D721Med (cell line): ENCODE measurements at regions not wholly inside any gene's neighbourhood (a gene's known extent, or its start where the extent isn't known, plus 50 kb on each side); places are given as distances from the start of the nearest gene placed in this dataset.
"Not testable (repeated sequence)": the region's sequence is repeated elsewhere in the genome, so short reads cannot be mapped to it uniquely, and the experiment has no call there.

Source experiments
- DNase-seq: peaks from one replicate; pipeline ENCODE4 v3.0.0; 2011; ENCODE audit warnings: low spot score; ENCODE audit not compliant: insufficient read length
- FAIRE-seq: peaks from 2 replicates; lab custom pipeline; 2011; peaks lifted over from hg19 to GRCh38; lab: Jason Lieb, UNC
- TF ChIP-seq, protein P1 (sequence below): IDR thresholded peaks from 2 replicates; pipeline ENCODE4 v1.5.1; 2012; ENCODE audit warnings: mild to moderate bottlenecking, control low read depth; ENCODE audit not compliant: insufficient read depth; ENCODE audit errors: missing control alignments

DNA sequence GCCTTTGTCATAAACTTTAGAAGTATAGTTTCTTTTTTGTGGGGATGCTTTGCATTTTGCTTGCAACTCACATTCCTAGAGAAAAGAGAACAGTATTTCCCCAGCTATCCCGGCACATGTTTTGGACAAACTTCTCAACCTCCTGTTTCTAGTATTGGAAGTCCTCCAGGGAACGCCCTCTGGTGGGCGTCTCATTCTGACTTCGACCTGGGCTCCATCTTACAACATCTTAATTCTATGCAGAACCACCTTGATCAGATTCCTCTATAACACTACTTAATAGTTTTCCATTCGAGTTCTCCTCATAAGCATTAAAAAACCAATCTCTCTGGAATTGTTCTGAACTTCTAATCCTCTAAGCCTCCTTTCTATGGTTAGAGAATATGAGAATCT lies 139.5 kb upstream of the FZD8 start:
- DNase-seq = no peak
- TF ChIP-seq, protein P1, sequence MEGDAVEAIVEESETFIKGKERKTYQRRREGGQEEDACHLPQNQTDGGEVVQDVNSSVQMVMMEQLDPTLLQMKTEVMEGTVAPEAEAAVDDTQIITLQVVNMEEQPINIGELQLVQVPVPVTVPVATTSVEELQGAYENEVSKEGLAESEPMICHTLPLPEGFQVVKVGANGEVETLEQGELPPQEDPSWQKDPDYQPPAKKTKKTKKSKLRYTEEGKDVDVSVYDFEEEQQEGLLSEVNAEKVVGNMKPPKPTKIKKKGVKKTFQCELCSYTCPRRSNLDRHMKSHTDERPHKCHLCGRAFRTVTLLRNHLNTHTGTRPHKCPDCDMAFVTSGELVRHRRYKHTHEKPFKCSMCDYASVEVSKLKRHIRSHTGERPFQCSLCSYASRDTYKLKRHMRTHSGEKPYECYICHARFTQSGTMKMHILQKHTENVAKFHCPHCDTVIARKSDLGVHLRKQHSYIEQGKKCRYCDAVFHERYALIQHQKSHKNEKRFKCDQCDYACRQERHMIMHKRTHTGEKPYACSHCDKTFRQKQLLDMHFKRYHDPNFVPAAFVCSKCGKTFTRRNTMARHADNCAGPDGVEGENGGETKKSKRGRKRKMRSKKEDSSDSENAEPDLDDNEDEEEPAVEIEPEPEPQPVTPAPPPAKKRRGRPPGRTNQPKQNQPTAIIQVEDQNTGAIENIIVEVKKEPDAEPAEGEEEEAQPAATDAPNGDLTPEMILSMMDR = peak; percentile 7
- no peak for FAIRE-seq

DNA sequence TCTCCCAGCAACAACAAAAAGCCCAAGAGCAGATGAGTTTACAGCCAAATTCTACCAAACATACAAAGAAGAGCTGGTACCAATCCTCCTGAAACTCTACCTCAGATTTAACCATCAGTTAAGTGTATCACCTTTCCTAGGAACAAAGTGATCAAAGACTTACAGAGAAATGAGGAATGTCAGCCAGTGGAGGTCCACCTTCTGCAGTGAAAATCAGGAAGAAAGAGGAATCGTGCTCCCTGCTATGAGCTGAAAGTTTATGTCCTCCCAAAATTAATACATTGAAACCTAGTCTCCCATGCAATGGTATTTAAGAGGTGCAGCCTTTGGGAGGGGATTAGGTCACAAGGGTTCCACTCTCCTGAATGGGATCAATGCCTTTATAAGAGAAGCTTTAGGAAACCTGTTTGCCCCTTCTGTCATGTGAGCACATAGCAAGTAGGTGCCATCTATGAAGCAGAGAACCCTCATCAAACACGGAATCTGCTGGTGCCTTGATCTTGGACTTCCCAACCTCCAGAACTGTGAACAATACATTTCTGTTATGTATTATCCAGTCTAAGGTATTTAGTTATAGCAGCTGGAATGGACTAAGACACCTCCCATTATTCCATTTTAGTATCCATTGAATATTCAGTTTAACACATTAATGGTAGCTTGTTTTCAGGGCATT lies 139.0 kb upstream of the FZD8 start:
- no peak for FAIRE-seq
- TF ChIP-seq, protein P1 = no peak
- no peak for DNase-seq

DNA sequence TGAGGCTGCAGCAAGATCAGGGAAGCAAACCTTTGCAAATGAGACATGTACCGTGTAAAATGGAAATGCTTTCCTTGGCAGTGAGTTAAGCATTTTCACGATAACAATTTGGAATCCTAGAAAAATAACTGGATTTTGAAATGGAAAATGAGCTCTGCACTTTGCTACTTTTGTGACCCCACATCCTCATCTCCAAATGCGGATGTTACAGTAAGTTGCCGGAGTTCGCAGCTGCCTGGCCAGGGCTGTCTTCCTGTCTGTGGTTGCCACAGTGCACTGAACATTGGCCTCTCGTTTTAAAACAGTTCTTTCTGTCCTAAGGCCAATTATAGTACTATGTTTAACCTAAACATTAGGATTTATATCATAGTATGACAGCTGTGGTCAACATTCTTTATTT lies 136.2 kb upstream of the FZD8 start:
- DNase-seq = no peak

DNA sequence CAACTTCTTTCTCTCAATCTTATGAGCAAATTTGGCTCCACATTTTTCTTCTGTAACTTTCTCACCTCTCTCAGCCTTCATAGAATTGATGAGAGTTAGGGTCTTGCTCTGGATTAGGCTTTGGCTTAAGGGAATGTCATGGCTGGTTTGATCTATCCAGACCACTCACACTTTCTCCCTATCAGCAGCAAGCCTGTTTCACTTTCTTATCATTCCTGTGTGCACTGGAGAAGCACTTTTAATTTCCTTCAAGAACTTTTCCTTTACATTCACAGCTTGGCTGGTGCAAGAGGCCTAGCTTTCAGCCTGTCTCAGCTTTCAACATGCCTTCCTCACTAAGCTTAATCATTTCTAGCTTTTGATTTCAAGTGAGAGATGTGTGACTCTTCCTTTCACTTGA lies 134.5 kb upstream of the FZD8 start:
- not testable (repeated sequence) for FAIRE-seq, DNase-seq

More for the DNA sequence above, 136.2 kb upstream of the FZD8 start:
- FAIRE-seq = no peak
- TF ChIP-seq, protein P1 = no peak

DNA sequence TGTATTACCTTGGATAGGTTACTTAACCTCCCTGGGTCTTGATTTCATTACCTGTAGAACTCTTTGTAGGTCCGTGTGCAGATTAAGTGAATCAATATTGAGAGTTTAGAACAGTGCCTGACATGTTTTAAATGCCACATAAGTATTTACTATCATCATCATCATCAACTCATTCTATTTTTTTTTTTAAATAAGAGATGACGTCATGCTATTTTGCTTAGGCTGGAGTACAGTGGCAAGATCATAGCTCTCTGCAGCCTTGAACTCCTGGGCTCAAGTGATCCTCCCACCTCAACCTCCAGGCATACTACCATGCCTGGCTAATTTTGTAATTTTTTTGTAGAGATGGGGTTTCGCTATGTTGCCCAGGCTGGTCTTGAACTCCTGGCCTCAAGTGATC lies 132.0 kb upstream of the FZD8 start:
- FAIRE-seq = no peak
- no peak for DNase-seq
- TF ChIP-seq, protein P1 = no peak

DNA sequence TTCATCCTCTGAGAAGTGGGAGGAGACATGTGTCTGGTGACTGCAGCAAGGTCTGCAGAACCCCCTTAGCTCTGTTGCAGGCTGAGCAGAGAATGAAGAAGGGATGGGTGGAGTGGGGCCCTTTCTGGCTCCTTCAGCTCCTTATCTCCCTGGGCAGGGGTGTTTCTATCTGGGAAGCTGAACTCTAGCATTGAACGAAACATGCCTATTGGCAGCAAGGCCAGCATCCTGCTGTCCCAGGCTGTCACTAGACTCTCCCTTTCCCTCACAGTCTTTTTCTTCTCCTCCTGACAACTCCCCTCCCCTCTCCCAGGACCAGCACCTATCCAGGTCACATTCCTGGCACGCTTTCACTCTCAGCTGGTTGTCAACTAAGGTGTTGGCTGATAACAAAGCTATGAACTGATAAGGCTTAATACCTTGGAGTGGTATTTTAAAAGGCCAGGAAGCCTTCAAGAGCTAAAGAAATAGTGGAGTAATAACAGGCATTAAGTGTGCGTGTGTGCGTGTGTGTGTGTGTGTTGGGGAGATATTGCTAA lies 128.8 kb upstream of the FZD8 start:
- TF ChIP-seq, protein P1 = no peak
- no peak for DNase-seq
- FAIRE-seq = no peak

DNA sequence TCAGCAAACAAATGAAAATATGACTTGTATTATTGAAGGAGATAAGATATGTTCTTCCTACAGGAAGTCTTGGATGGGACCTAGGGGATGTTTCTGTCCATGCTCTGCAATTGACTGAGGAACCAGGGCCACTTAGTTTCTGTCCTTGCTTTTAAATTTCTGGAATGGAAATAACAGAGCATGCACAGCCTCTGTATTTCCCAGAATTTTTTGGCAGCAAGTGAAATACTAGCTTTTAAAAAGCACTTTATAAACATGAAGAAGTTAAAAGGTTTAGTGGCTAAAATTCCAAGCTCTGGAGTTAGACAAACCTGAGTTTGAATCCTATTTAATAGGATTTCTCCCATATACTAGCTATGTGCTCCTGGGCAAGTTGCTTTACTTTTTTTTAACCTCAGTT lies 127.7 kb upstream of the FZD8 start:
- no peak for FAIRE-seq
- no peak for DNase-seq
- TF ChIP-seq, protein P1 = no peak

DNA sequence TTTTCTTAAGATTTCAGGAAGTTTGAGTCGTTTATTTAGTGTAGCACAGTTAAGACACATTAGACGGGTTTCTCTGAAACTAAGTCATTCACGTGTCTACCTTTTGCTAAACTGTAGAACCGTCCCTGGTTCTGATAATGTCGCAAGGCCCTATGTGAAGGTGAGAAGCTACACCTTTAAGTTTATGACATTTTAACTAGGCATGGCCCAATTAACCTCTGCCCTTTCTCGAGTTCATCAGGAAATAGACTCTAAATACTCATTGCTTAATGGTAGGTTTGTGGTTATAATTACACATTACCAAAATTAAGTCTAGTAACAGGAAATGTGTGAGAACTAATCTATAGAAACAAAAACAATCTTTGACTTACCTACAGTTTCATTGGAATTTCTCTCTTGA lies 126.6 kb upstream of the FZD8 start:
- FAIRE-seq = no peak
- no peak for DNase-seq
- TF ChIP-seq, protein P1 = no peak
